ENCODE measurements at regions not wholly inside any gene's neighbourhood (a gene's known extent, or its start where the extent isn't known, plus 50 kb on each side); places are given as distances from the start of the nearest gene placed in this dataset.

- TF ChIP-seq, protein P1, sequence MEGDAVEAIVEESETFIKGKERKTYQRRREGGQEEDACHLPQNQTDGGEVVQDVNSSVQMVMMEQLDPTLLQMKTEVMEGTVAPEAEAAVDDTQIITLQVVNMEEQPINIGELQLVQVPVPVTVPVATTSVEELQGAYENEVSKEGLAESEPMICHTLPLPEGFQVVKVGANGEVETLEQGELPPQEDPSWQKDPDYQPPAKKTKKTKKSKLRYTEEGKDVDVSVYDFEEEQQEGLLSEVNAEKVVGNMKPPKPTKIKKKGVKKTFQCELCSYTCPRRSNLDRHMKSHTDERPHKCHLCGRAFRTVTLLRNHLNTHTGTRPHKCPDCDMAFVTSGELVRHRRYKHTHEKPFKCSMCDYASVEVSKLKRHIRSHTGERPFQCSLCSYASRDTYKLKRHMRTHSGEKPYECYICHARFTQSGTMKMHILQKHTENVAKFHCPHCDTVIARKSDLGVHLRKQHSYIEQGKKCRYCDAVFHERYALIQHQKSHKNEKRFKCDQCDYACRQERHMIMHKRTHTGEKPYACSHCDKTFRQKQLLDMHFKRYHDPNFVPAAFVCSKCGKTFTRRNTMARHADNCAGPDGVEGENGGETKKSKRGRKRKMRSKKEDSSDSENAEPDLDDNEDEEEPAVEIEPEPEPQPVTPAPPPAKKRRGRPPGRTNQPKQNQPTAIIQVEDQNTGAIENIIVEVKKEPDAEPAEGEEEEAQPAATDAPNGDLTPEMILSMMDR (IDR thresholded peaks at IDR 0.05; ENCODE audit: low read depth, low read length, missing input control) = no peak
- TF ChIP-seq RXRA (IDR thresholded peaks at IDR 0.05) (no peak), TAF1 (conservative IDR thresholded peaks at IDR 0.05) (no peak)
Observed at GRCh38 chr6:121506761-121507754, 71.6 kb downstream of the GJA1 start (continued).

GRCh38 chr6:121510568-121511177, 75.2 kb downstream of the GJA1 start:
- WGBS = 52% methylated on average over 8 of the region's 8 CpGs
- Histone ChIP-seq H3K36me3 (ENCODE audit: control insufficient read depth in 4 of 4, insufficient read depth in 3 of 4, low read depth in 1 of 4, low read length in 3 of 4) (no peaks in the 10 kb centered on the region), H3K9me3 (ENCODE audit: control insufficient read depth in 4 of 4, low read length in 3 of 4) (no peaks in the 10 kb centered on the region), H3K4me3 (ENCODE audit: low read depth in 1 of 3, low read length in 3 of 3) (no peak overlapping the region), H3K27me3 (ENCODE audit: control insufficient read depth in 4 of 4, insufficient read depth in 4 of 4, low read length in 3 of 4) (no peaks in the 10 kb centered on the region), H3K9ac (ENCODE audit: low read depth in 1 of 2, low read length in 2 of 2) (no peak overlapping the region), H3K4me1 (ENCODE audit: control insufficient read depth in 4 of 4, insufficient read depth in 4 of 4, low read length in 3 of 4) (no peaks in the 10 kb centered on the region), H3K27ac (ENCODE audit: low read depth in 1 of 2, low read length in 2 of 2) (no peak overlapping the region)
- DNase-seq (ENCODE audit: low spot score) = no peak
- TF ChIP-seq, protein P2, sequence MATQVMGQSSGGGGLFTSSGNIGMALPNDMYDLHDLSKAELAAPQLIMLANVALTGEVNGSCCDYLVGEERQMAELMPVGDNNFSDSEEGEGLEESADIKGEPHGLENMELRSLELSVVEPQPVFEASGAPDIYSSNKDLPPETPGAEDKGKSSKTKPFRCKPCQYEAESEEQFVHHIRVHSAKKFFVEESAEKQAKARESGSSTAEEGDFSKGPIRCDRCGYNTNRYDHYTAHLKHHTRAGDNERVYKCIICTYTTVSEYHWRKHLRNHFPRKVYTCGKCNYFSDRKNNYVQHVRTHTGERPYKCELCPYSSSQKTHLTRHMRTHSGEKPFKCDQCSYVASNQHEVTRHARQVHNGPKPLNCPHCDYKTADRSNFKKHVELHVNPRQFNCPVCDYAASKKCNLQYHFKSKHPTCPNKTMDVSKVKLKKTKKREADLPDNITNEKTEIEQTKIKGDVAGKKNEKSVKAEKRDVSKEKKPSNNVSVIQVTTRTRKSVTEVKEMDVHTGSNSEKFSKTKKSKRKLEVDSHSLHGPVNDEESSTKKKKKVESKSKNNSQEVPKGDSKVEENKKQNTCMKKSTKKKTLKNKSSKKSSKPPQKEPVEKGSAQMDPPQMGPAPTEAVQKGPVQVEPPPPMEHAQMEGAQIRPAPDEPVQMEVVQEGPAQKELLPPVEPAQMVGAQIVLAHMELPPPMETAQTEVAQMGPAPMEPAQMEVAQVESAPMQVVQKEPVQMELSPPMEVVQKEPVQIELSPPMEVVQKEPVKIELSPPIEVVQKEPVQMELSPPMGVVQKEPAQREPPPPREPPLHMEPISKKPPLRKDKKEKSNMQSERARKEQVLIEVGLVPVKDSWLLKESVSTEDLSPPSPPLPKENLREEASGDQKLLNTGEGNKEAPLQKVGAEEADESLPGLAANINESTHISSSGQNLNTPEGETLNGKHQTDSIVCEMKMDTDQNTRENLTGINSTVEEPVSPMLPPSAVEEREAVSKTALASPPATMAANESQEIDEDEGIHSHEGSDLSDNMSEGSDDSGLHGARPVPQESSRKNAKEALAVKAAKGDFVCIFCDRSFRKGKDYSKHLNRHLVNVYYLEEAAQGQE (IDR thresholded peaks at IDR 0.05) = no peak
- TF ChIP-seq, protein P3, sequence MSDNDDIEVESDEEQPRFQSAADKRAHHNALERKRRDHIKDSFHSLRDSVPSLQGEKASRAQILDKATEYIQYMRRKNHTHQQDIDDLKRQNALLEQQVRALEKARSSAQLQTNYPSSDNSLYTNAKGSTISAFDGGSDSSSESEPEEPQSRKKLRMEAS (IDR thresholded peaks at IDR 0.05) = no peak
- TF ChIP-seq GABPA (IDR thresholded peaks at IDR 0.05 in 1 of 2, conservative IDR thresholded peaks at IDR 0.05 in 1 of 2) = no peak
- TF ChIP-seq TAF1 (conservative IDR thresholded peaks at IDR 0.05) = no peak
- TF ChIP-seq HNF4G (IDR thresholded peaks at IDR 0.05) = no peak
- no peak for TF ChIP-seq YY1 (IDR thresholded peaks at IDR 0.05)
- no peak for TF ChIP-seq ATF3 (IDR thresholded peaks at IDR 0.05)
- no peak for TF ChIP-seq HNF4A (conservative IDR thresholded peaks at IDR 0.05)

DNA sequence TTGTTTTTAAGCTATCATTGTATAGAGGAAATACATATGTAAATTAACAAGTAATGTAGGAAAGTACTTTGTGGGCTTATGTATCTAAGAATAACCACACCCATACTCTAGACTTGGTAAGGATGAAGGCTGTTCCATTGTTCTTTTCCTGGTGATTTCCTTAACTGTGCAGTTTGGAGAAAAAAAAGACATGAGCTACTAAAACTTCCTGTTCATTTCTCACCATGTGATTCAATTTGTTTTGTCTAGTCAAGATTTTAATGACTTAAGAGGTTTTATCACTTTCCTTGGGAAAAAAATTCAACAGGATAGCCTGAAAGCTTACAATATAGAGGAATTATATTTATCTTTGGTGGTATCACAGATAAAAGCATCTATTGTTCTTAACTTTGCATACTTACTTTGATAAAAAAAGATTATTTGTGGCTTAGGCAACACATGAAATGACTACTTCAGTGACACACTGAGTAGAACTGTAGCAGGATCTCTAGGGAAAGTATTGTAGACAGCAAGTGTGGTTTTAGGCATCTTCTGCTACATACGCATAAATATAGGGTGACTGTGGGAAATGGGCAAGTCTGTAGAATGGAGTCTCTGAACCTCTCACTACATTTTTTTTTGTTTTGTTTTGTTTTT, 80.3 kb downstream of the GJA1 start:
- H3K4me3 ChIP-seq (ENCODE audit: low read depth in 1 of 3, low read length in 3 of 3) = no peak overlapping the region
- no peaks in the 10 kb centered on the region for H3K9me3 ChIP-seq (ENCODE audit: control insufficient read depth in 4 of 4, low read length in 3 of 4)
- no peak overlapping the region for H3K9ac ChIP-seq (ENCODE audit: low read depth in 1 of 2, low read length in 2 of 2)
- H3K27ac ChIP-seq (ENCODE audit: low read depth in 1 of 2, low read length in 2 of 2) = no peak overlapping the region
- DNase-seq (ENCODE audit: low spot score) = no peak
- H3K27me3 ChIP-seq (ENCODE audit: control insufficient read depth in 4 of 4, insufficient read depth in 4 of 4, low read length in 3 of 4) = no peaks in the 10 kb centered on the region
- no peaks in the 10 kb centered on the region for H3K4me1 ChIP-seq (ENCODE audit: control insufficient read depth in 4 of 4, insufficient read depth in 4 of 4, low read length in 3 of 4)
- 94% methylated on average over 1 of the region's 1 CpG for WGBS
- no peaks in the 10 kb centered on the region for H3K36me3 ChIP-seq (ENCODE audit: control insufficient read depth in 4 of 4, insufficient read depth in 3 of 4, low read depth in 1 of 4, low read length in 3 of 4)
- TF ChIP-seq EGR1 (IDR thresholded peaks at IDR 0.05; ENCODE audit: low read depth in 2 of 2) (no peak), GABPA (IDR thresholded peaks at IDR 0.05 in 1 of 2, conservative IDR thresholded peaks at IDR 0.05 in 1 of 2) (no peak), RAD21 (IDR thresholded peaks at IDR 0.05) (no peak), ZBTB33 (IDR thresholded peaks at IDR 0.05) (no peak), JUND (IDR thresholded peaks at IDR 0.05) (no peak), RXRA (IDR thresholded peaks at IDR 0.05) (no peak), FOXA2 (IDR thresholded peaks at IDR 0.05) (no peak)
- TF ChIP-seq, protein P2 (IDR thresholded peaks at IDR 0.05) = no peak

Measured in liver (tissue), 8 donors.